OCI-LY1 (cell line): ENCODE measurements at regions not wholly inside any gene's neighbourhood (a gene's known extent, or its start where the extent isn't known, plus 50 kb on each side); places are given as distances from the start of the nearest gene placed in this dataset.

ENCODE experiments used
- H2AFZ ChIP-seq: fragments of 200-600 bp; sonication (generic), shearing (Covaris generic); 2 replicates; pipeline ENCODE4 v1.6.0; 2014; ENCODE audit warnings: antibody characterized with exemption, mild to moderate bottlenecking, low read length
- H3F3A ChIP-seq: fragments of 200-600 bp; sonication (generic), shearing (Covaris generic); 2 replicates; pipeline ENCODE4 v1.6.0; 2014; ENCODE audit warnings: mild to moderate bottlenecking, antibody characterized with exemption, low read length, moderate library complexity; ENCODE audit not compliant: insufficient read depth
- H3K27ac ChIP-seq: fragments of 200-600 bp; sonication (generic); 2 replicates; pipeline ENCODE4 v1.5.1; 2014; ENCODE audit warnings: low read length, mixed run types, mild to moderate bottlenecking, low read depth; ENCODE audit not compliant: poor library complexity, severe bottlenecking
- H3K27me3 ChIP-seq: fragments of 200-600 bp; sonication (generic); 2 replicates; pipeline ENCODE4 v1.6.0; 2014; ENCODE audit warnings: antibody characterized with exemption, mild to moderate bottlenecking, low read length, moderate library complexity; ENCODE audit not compliant: insufficient read depth
- H3K36me3 ChIP-seq: fragments of 200-600 bp; sonication (generic); 2 replicates; pipeline ENCODE4 v1.6.1; 2014; ENCODE audit warnings: mild to moderate bottlenecking, antibody characterized with exemption, low read length, moderate library complexity, mixed read lengths; ENCODE audit not compliant: insufficient read depth
- H3K4me1 ChIP-seq: fragments of 200-600 bp; sonication (generic); 2 replicates; pipeline ENCODE4 v1.5.1; 2014; ENCODE audit warnings: mild to moderate bottlenecking, low read length, moderate library complexity; ENCODE audit not compliant: insufficient read depth, severe bottlenecking
- H3K4me2 ChIP-seq: fragments of 200-600 bp; sonication (generic), shearing (Covaris generic); 2 replicates; pipeline ENCODE4 v1.6.1; 2014; ENCODE audit warnings: low read length
- H3K4me3 ChIP-seq: fragments of 200-600 bp; sonication (generic); 2 replicates; pipeline ENCODE4 v1.5.1; 2014; ENCODE audit warnings: low read length, low read depth, mild to moderate bottlenecking, mixed read lengths; ENCODE audit not compliant: poor library complexity, severe bottlenecking
- H3K79me2 ChIP-seq: fragments of 200-600 bp; shearing (Covaris generic); 2 replicates; pipeline ENCODE4 v1.6.1; 2016; ENCODE audit warnings: mixed run types, low read length, mixed read lengths; ENCODE audit not compliant: insufficient read depth
- H3K9ac ChIP-seq: fragments of 200-600 bp; sonication (generic), shearing (Covaris generic); 2 replicates; pipeline ENCODE4 v1.6.1; 2014; ENCODE audit warnings: mild to moderate bottlenecking, low read length, mixed read lengths
- H3K9me2 ChIP-seq: fragments of 200-600 bp; sonication (generic), shearing (Covaris generic); 2 replicates; pipeline ENCODE4 v1.6.1; 2014; ENCODE audit warnings: low read depth, mild to moderate bottlenecking, low read length, mixed read lengths
- H3K9me3 ChIP-seq: fragments of 200-600 bp; shearing (Covaris generic); 2 replicates; pipeline ENCODE4 v1.6.1; 2014; ENCODE audit warnings: low read length, mixed read lengths
- H4K20me1 ChIP-seq: fragments of 200-600 bp; sonication (generic), shearing (Covaris generic); 2 replicates; pipeline ENCODE4 v1.6.0; 2016; ENCODE audit warnings: mild to moderate bottlenecking, low read length; ENCODE audit not compliant: insufficient read depth
- CTCF ChIP-seq: fragments of 200-600 bp; sonication (generic), shearing (Covaris generic); IDR thresholded peaks from 2 replicates; pipeline ENCODE4 v1.5.1; 2017; ENCODE audit warnings: mild to moderate bottlenecking, antibody characterized with exemption, low read length, moderate library complexity, mixed read lengths
- EZH2 ChIP-seq: fragments of 200-600 bp; sonication (generic), shearing (Covaris generic); IDR thresholded peaks from 2 replicates; pipeline ENCODE4 v1.8.0; 2017; ENCODE audit warnings: borderline replicate concordance, mixed run types, mild to moderate bottlenecking, antibody characterized with exemption, low read length, moderate library complexity, mixed read lengths

- Histone ChIP-seq H3K9me2 (no peaks in the 10 kb centered on the region), H3K27ac (no peak overlapping the region), H3F3A (no peaks in the 10 kb centered on the region), H2AFZ (no peak overlapping the region), H3K4me1 (no peaks in the 10 kb centered on the region), H3K27me3 (peaks cover 3% of the 10 kb centered on the region; the same call in 1 of the 2 replicates), H3K79me2 (no peaks in the 10 kb centered on the region), H4K20me1 (no peaks in the 10 kb centered on the region), H3K4me3 (no peak overlapping the region), H3K9me3 (no peaks in the 10 kb centered on the region), H3K9ac (no peak overlapping the region), H3K4me2 (no peak overlapping the region), H3K36me3 (no peaks in the 10 kb centered on the region)
- TF ChIP-seq EZH2 (no peak), CTCF (no peak)
These were observed 236.0 kb downstream of the RBFOX3 start for GRCh38 chr17:79374807-79375206.

- Histone ChIP-seq H3K27me3 (peaks cover 3% of the 10 kb centered on the region; the same call in 1 of the 2 replicates), H3K36me3 (no peaks in the 10 kb centered on the region), H3K9me3 (no peaks in the 10 kb centered on the region), H3K4me2 (no peak overlapping the region), H3K4me1 (no peaks in the 10 kb centered on the region), H3K79me2 (no peaks in the 10 kb centered on the region), H3K9me2 (no peaks in the 10 kb centered on the region), H4K20me1 (no peaks in the 10 kb centered on the region), H3F3A (no peaks in the 10 kb centered on the region), H2AFZ (no peak overlapping the region), H3K4me3 (no peak overlapping the region), H3K9ac (no peak overlapping the region), H3K27ac (no peak overlapping the region)
- TF ChIP-seq EZH2, result no peak
- no peak for TF ChIP-seq CTCF
These were observed 236.7 kb downstream of the RBFOX3 start for GRCh38 chr17:79374087-79374689.

- Histone ChIP-seq H3K79me2 (no peaks in the 10 kb centered on the region), H3K4me2 (no peak overlapping the region), H3K27me3 (peaks cover 3% of the 10 kb centered on the region; the same call in 1 of the 2 replicates)
These were observed 238.2 kb downstream of the RBFOX3 start for GRCh38 chr17:79372470-79373238.

More at GRCh38 chr17:79372470-79373238, 238.2 kb downstream of the RBFOX3 start:
- Histone ChIP-seq H3K27ac (no peak overlapping the region), H3K4me1 (no peaks in the 10 kb centered on the region), H3K9me2 (no peaks in the 10 kb centered on the region), H3K36me3 (no peaks in the 10 kb centered on the region), H3K9ac (no peak overlapping the region), H4K20me1 (no peaks in the 10 kb centered on the region), H3F3A (no peaks in the 10 kb centered on the region), H3K4me3 (no peak overlapping the region), H2AFZ (no peak overlapping the region), H3K9me3 (no peaks in the 10 kb centered on the region)
- TF ChIP-seq CTCF, result no peak
- TF ChIP-seq EZH2, result no peak
